ENCODE measurements at regions not wholly inside any gene's neighbourhood (a gene's known extent, or its start where the extent isn't known, plus 50 kb on each side); places are given as distances from the start of the nearest gene placed in this dataset.
"Not testable (repeated sequence)": the region's sequence is repeated elsewhere in the genome, so short reads cannot be mapped to it uniquely, and the experiment has no call there.

DNA sequence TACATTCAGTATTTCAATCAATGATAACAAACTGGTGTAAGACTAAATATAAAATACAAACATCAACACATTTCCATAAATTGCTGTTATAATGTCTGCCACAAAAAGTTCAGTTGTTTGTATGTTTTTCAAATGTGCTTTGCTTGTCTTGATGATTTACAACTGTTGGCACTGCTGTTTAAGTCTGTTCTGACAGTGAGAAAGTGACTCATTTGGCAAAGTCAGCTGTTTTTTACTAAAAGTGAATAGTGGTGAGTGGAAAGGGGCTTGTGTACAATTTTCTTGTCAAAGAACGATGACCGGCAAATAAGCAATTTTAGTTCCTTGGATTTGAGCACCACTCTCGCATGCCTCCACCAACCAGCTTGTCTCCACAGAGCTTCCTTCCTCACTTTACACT, 244.0 kb downstream of the RTP5 start:
- not testable (repeated sequence) for H3K4me3 ChIP-seq (ENCODE audit: low read depth, low read length); DNase-seq (ENCODE audit: low read depth)

DNA sequence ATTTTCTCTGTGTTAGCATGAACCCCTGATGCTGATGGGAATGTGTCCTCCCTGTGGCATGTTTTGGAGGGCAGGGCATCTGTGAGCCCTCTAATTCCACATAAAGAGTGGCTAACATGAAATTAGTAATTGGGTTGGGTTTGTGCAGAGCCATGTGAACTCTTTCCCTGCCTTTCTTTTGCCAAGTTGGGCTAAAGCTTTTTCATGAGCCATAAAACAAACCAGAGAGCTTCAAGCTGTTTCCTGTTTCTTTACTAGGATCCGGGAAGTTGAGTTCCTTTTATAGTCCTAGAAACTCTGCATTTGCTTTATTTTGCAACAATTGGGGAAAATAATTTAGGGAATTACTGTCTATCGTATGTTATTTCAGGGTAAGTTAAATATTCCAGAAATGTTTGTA, 247.1 kb downstream of the RTP5 start:
- DNase-seq (ENCODE audit: low read depth); H3K4me3 ChIP-seq (ENCODE audit: low read depth, low read length): not testable (repeated sequence)

DNA sequence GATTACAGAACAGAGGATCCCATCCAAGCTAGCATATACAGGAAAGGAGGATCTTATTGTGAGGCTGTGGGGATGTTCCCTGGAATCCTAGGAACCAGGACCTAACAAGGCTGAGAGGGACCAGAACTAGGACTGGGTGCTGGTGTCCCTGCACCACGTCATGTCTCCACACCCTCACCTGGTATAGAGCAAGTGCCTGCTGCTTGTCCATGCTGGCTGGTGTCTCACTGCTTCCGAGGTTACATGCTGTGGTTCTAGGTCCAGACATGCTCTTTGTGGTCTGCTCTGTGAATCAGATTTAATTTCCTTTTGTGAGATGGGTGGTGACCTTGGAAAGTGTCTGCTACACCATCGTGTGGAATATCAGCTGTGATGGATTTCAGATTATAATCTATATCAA, 247.8 kb downstream of the RTP5 start:
- DNase-seq (ENCODE audit: low read depth); H3K4me3 ChIP-seq (ENCODE audit: low read depth, low read length): not testable (repeated sequence)

DNA sequence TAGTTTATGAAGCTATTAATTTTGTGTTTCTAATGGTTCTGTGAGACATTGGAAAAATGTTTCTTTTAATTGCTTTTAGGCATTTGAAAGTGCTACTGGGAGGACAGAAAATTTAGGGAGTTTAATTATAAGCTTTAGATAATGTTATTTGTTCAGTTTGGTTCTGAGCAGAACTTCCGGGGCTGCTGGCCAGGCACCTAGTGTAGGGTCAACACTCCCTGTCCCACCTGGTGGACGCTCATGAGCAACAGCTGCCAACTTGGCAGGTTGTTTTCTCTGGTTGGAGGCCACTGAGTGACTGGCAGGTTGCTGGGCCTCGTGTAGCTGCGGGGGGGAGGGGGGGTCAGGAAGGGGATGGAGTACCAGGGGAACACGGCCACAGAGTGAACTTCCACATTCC, 250.2 kb downstream of the RTP5 start:
- H3K4me3 ChIP-seq (ENCODE audit: low read depth, low read length); DNase-seq (ENCODE audit: low read depth): not testable (repeated sequence)

DNA sequence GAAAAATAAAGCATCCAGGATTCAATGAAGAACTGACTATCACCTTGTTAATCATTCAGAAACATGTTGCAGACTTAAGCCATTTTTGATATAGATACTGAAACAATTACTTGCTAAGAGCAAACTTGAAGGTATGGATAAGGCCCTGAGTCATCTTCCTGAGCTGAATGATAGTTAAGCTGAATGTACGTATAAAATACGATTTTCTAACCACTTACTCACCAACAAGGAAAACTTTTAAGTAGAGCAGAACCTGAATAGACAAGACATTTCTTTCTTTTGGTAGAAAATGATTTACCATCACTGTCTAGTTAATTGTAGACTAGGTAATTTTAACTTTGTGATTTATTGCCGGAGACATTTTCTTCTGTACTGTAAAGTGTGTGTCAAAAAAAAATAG, 261.2 kb downstream of the RTP5 start:
- DNase-seq (ENCODE audit: low read depth); H3K4me3 ChIP-seq (ENCODE audit: low read depth, low read length): not testable (repeated sequence)

DNA sequence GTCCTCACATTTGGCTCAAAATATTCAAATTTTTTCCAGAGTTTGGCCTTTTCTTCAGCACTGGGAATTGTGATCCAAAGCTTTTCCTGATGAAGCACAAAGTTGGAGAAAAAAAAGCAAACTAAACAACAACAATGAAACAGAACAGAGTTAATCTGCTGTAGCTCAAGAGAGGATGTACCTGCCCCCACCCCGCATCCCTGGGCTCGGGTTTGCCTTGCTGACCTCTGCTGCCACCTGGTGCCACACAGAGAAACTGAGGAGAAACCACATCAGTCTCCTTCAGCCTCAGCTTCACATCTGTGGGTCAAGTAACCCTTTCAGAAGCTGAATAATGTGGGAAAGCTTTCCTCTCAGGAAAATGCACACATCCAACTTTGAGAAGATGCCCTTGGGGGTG, 290.4 kb downstream of the RTP5 start:
- not testable (repeated sequence) for H3K4me3 ChIP-seq (ENCODE audit: low read depth, low read length); DNase-seq (ENCODE audit: low read depth)

DNA sequence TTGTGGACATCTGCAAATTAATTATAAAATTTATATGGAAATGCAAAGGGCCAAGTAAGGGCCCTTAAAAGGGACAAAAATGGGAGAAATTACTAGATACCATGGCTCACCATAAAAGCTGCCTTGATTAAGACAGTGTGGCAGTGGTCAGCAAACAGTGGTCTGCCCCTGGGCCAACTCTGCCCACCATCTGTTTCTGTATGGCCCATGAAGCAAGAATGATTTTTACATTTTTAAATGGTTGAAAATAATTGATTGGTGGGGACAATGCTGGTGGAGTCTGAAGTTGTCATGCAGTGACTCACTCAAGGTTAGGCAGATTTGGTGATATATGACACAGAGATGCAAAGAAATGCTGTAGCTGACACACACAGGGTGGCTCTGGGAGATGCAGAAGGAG, 295.6 kb downstream of the RTP5 start:
- H3K4me3 ChIP-seq (ENCODE audit: low read depth, low read length); DNase-seq (ENCODE audit: low read depth): not testable (repeated sequence)

DNA sequence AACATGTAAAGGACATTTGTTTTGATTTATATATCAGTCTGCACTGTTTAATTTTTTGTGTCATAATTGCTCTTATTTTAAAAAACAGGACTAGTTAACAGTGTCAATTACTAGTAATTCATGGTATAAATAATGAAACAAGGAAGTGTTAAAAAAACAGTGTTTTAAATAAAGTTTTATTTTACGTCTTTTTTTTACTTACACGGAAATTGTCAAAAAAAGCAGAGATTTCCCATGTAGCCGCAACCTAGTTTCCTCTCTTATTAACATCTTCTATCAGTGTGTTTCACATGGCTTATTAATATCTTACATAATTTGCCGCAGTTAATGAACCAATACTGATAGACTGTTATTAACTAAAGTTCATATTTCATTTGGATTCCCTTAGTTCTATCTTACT, 301.8 kb downstream of the RTP5 start:
- H3K4me3 ChIP-seq (ENCODE audit: low read depth, low read length); DNase-seq (ENCODE audit: low read depth): not testable (repeated sequence)

All from choroid plexus epithelial cell (primary cell).